GM03348 (cell line): ENCODE measurements at regions not wholly inside any gene's neighbourhood (a gene's known extent, or its start where the extent isn't known, plus 50 kb on each side); places are given as distances from the start of the nearest gene placed in this dataset.

Source experiments
- DNase-seq: peaks from one replicate; pipeline ENCODE4 v3.0.0; 2012; ENCODE audit warnings: low spot score

GRCh38 chr7:46989247-46989646 is 592.7 kb downstream of the TNS3 start:
- no peak for DNase-seq

- DNase-seq, result no peak
These were observed 599.0 kb downstream of the TNS3 start for GRCh38 chr7:46982928-46983327.

DNA sequence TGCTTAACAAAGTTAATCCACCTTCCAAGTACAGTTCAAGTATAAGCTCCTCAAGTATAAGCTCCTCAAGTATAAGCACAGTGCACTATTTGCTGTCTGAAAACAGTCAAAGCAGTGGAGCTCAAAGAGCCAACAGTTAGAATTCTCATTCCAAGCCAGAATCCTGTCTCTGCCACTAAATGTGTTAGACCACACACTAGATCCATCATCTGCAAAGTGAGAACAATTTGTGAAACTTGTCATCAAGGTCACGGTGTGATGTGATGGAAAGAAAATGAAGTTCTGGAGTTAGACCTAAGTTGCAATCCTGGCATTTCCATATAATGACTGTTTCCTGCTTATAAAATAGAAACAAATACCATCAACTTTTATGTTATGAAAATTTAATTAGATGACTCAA is 602.5 kb downstream of the TNS3 start:
- no peak for DNase-seq

GRCh38 chr7:46975493-46975892 is 606.4 kb downstream of the TNS3 start:
- no peak for DNase-seq

GRCh38 chr7:46972205-46972604 is 609.7 kb downstream of the TNS3 start:
- DNase-seq, result peak; percentile 64

- DNase-seq, result no peak
These were observed 611.4 kb downstream of the TNS3 start for GRCh38 chr7:46970476-46970875.

GRCh38 chr7:46970131-46970430 is 611.8 kb downstream of the TNS3 start:
- no peak for DNase-seq

GRCh38 chr7:46969303-46970130 is 612.4 kb downstream of the TNS3 start:
- peak; percentile 48 for DNase-seq

- DNase-seq, result no peak
These were observed 613.9 kb downstream of the TNS3 start for GRCh38 chr7:46968003-46968402.

DNA sequence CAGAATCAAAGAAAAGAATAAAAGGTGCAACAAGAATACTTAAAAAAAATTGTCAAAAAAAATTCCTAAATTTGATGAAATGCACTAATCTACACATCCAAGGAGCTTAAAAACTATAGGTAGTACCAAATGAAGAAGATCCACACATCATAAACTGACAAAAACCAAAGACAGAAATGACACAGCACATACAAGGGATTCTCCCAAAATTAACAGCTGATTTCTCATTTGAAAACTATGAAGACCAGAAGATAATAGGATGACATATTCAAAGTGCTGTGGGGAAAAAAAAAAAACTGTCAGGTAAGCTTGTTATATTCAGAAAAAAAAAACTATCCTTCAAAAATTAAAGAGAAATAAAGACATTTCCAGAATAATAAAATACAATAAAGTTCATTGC is 618.2 kb downstream of the TNS3 start:
- DNase-seq, result no peak

DNA sequence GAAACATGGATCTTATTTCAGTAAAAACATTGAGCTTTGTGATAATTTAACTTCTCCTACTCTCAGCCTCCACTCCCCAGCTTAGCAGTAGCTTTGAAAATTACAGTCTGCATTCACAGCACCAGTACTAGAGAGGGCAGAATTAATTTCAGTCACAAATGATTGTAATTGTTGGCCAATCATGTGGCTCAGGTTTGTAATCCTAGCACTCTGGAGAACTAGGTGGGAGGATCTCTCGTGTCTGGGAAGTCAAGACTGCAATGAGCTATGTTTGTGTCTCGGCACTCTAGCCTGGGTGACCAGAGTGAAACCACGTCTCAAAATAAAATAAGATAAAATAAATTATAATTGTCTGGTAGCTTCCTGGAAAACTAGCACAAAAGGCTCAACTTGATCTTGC is 620.9 kb downstream of the TNS3 start:
- DNase-seq, result no peak

GRCh38 chr7:46957195-46957594 is 624.7 kb downstream of the TNS3 start:
- DNase-seq, result no peak

DNA sequence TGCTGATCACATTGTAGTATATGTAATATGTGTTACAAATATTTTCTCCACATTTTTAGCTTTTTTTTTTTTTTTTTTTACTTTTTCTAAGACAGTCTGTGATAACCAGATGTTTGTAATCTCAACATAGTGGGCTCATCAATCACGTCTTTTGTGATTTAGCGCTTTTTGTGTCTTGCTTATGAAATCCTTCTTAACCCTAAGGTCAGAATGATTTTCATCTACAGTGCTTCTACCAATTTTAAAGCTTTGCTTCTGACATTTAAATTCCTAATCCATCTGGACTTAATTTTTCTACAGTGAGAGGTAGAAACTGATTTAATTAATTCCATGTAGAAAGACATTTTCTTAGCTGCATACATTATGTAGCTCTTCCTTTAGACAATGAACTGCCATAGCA is 626.4 kb downstream of the TNS3 start:
- no peak for DNase-seq

DNA sequence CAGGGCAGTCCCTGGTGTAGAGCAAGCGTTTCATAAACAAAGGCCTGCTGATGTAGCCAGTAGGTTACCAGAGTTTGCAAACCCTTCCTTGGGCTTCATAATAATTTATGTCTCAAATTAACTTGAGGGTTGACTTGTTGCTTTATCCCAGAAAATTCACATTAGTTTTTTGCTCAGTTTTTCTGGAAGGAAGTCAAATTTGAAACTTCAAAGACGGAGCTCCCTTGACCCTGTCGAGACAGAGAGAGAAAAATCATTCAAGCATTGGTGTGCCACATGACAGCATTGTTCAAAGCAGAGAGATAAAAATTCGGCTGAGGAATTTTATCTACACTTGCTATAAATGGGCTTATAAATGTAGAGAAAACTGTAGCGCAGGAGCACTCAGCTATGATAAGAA is 627.7 kb downstream of the TNS3 start:
- DNase-seq, result no peak

DNA sequence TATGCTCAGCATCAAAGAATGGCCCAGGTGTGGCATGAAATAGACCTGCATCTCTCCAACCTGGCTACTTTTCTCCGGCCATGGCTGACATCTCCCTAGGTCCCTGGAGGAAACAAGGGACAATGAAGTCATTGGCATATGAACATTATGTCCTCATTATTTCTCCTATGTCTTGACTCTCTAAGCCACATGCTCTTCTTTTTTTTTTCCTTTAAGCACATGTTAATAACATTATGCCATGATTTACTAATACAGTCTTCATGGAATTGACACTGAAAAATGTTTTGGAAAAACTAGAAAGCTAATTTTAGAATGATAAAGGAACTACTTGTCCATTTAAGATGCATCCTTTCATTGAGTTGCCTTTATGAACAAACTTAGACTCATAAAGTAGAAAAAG is 628.9 kb downstream of the TNS3 start:
- no peak for DNase-seq

DNA sequence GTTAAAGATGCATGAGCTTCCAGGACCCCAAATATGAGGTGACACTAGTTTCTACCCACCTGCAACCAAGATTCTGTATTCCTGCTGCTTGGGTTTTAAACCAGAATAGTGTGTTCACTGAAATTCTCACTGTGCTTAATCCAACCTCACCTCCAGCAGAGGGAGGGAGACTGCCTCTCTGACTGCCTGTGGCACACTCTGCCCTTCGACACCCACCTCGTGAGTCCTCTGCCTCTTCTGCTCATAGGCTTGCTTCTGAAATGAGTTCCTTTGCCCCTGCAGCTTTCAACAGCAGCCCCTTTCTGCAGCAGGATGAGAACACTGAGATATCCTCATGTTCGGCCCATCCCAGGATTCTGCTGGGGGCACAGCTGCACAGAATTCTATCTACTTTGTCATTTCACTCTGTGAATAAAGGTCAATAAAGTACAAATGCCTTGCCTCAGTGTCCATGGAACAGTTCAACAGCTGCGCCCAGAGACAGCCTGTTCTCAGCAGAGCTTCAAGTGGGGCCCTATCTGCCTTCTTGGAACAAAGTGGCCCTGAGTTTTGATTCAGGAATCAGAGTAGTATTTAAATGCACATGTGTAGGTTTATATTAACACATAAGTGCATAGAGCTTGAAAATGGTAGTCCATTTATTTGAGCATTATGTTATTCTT is 632.5 kb downstream of the TNS3 start:
- no peak for DNase-seq

DNA sequence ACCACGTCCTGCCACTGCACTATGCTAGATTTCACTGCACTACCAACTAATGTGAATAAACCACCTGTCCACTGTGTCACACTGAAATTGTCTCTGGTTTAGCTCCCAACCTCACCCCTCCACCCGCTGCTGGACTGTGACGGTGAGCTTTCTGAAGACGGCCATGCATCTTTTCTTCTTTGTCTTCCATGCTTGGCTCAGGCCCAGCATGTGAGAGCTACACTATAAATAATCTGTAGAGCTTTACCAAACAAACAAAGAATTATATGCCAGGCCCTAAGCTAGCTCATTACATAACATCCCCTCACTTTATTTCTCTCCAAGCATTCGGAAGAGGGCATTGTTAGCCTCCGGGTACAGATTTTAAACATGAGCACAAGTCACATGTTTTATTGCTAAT is 633.2 kb downstream of the TNS3 start:
- no peak for DNase-seq

- peak; percentile 67 for DNase-seq
These were observed 636.6 kb downstream of the TNS3 start for GRCh38 chr7:46945328-46945727.

- no peak for DNase-seq
These were observed 637.9 kb downstream of the TNS3 start for GRCh38 chr7:46943996-46944395.

DNA sequence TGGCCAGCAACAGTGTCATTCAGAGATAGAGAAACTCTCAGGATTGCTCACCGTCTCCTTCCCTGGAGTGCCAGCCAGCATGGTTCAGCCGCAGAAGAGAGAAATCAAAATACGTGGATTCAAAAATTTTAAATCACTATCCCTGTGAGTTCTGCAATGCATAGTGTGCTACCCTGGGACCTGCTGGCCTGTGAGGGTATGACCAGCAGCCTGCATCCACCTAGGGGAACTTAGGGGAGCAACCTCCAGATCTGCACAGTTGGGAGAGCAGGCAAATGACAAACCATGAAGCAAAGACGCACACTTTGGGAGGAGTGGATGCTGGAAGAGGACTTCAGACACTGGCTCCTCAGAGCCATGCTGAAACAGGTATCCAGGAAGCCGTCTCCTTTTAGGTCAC is 639.3 kb downstream of the TNS3 start:
- no peak for DNase-seq

- no peak for DNase-seq
These were observed 641.7 kb downstream of the TNS3 start for GRCh38 chr7:46940178-46940577.

DNA sequence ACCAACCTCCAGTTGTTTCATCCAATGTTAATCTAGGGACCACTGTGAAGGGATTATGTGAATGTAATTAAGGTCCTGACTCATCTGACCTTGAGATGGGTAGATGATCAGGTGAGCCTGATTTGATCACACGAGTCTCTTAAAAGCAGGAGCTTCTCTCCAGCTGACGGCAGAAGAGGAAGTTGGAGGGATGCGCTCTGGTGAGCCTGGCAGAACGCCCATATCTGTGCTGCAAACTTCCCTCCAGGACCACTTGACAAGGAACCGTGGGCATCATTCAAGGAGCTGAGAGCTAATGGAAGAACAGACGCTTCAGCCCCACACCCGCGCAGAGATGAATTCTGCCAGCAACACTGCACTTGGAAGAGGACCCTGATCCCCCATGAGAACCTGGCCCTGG is 642.4 kb downstream of the TNS3 start:
- DNase-seq, result no peak

GRCh38 chr7:46939089-46939488 is 642.8 kb downstream of the TNS3 start:
- DNase-seq, result no peak

- DNase-seq, result no peak
These were observed 644.1 kb downstream of the TNS3 start for GRCh38 chr7:46937826-46938225.
